ENCODE measurements at regions not wholly inside any gene's neighbourhood (a gene's known extent, or its start where the extent isn't known, plus 50 kb on each side); places are given as distances from the start of the nearest gene placed in this dataset.

DNA sequence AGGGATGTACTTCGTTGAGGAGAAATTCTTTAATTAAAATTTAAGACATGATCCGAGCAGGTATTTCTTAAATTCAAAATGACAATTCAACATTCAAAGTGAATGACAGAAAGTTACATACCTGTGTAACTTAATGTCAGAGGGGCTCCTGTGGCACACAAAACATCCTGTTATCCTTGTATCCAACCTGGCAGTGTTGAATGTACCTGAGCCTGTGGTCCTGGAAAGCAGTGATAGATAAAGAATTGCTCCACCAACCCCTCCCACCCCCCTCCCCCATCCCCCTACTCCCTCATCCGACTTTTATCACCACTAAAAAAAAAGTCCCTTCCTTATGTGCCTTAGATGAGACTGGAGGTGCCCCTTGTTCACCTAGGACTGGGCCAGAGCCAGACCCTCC, 119.4 kb upstream of the ADCY1 start:
- TF ChIP-seq, protein P1, sequence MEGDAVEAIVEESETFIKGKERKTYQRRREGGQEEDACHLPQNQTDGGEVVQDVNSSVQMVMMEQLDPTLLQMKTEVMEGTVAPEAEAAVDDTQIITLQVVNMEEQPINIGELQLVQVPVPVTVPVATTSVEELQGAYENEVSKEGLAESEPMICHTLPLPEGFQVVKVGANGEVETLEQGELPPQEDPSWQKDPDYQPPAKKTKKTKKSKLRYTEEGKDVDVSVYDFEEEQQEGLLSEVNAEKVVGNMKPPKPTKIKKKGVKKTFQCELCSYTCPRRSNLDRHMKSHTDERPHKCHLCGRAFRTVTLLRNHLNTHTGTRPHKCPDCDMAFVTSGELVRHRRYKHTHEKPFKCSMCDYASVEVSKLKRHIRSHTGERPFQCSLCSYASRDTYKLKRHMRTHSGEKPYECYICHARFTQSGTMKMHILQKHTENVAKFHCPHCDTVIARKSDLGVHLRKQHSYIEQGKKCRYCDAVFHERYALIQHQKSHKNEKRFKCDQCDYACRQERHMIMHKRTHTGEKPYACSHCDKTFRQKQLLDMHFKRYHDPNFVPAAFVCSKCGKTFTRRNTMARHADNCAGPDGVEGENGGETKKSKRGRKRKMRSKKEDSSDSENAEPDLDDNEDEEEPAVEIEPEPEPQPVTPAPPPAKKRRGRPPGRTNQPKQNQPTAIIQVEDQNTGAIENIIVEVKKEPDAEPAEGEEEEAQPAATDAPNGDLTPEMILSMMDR (IDR thresholded peaks at IDR 0.05), result no peak
- no peak for DNase-seq
- H3K4me3 Mint-ChIP-seq, result no peak overlapping the region
- H3K9me3 Mint-ChIP-seq, result no peaks in the 10 kb centered on the region
- no peak overlapping the region for H3K27ac Mint-ChIP-seq
- peaks cover 10% of the 10 kb centered on the region for H3K27me3 Mint-ChIP-seq (ENCODE audit: low read depth, poor library complexity)
- peaks cover 37% of the 10 kb centered on the region for H3K4me1 Mint-ChIP-seq
- no peaks in the 10 kb centered on the region for H3K36me3 Mint-ChIP-seq (ENCODE audit: low read depth)

DNA sequence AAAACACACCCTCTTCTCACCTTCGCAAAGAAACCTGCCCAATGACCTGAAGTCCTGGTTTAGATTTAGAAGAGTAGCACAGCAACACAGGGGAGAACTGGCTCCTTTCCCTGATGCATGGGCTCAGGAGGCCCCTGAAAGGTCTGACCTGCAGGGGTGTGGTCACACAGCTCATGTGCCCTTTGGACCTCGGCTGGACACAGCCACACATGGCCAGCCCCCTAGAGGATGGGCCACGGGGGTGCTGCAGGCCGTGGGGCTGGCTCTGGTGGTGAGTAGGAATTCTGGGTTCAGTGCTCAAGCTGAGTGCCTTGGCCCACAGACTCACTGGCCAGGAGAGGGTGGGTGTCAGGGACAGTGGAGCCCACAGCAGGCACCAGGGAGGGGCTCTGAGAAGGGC, 118.5 kb upstream of the ADCY1 start:
- H3K4me1 Mint-ChIP-seq, result peaks cover 37% of the 10 kb centered on the region
- no peak overlapping the region for H3K27ac Mint-ChIP-seq
- H3K36me3 Mint-ChIP-seq (ENCODE audit: low read depth), result no peaks in the 10 kb centered on the region
- H3K4me3 Mint-ChIP-seq, result no peak overlapping the region
- H3K27me3 Mint-ChIP-seq (ENCODE audit: low read depth, poor library complexity), result peaks cover 10% of the 10 kb centered on the region
- TF ChIP-seq, protein P1 (IDR thresholded peaks at IDR 0.05), result no peak
- no peak for DNase-seq
- no peaks in the 10 kb centered on the region for H3K9me3 Mint-ChIP-seq

DNA sequence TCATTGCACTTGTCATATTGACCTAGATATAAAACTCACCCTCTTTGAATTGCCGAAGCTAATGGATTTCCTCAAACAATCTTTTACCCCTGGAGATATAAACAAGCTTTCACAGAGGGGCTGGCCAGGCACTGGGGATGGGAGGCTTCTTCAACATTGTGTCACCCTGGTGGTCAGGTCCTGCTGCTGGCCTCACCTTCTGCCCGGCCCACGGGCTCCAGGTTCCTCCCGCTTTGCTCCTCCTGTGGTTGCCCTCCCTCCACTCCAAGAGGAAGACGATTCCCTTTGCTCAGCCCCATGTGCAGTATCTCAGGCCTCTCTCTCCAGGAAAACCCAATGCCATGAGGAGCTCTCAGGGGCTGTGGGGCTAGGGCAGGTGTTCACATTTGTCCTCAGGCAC, 118.1 kb upstream of the ADCY1 start:
- Mint-ChIP-seq H3K9me3 (no peaks in the 10 kb centered on the region), H3K4me3 (no peak overlapping the region), H3K27me3 (ENCODE audit: low read depth, poor library complexity) (peaks cover 10% of the 10 kb centered on the region), H3K36me3 (ENCODE audit: low read depth) (no peaks in the 10 kb centered on the region), H3K4me1 (peaks cover 34% of the 10 kb centered on the region), H3K27ac (no peak overlapping the region)
- TF ChIP-seq, protein P1 (IDR thresholded peaks at IDR 0.05), result no peak
- DNase-seq, result no peak

- no peak overlapping the region for H3K4me3 Mint-ChIP-seq
- peaks cover 10% of the 10 kb centered on the region for H3K27me3 Mint-ChIP-seq (ENCODE audit: low read depth, poor library complexity)
- no peak overlapping the region for H3K27ac Mint-ChIP-seq
- TF ChIP-seq, protein P1 (IDR thresholded peaks at IDR 0.05), result no peak
- DNase-seq, result no peak
- H3K36me3 Mint-ChIP-seq (ENCODE audit: low read depth), result no peaks in the 10 kb centered on the region
- peaks cover 29% of the 10 kb centered on the region for H3K4me1 Mint-ChIP-seq
- H3K9me3 Mint-ChIP-seq, result no peaks in the 10 kb centered on the region
Measured at GRCh38 chr7:45456747-45457524, 117.2 kb upstream of the ADCY1 start.

- Mint-ChIP-seq H3K27me3 (ENCODE audit: low read depth, poor library complexity) (peaks cover 10% of the 10 kb centered on the region), H3K27ac (no peak overlapping the region), H3K36me3 (ENCODE audit: low read depth) (no peaks in the 10 kb centered on the region), H3K4me3 (no peak overlapping the region), H3K9me3 (no peaks in the 10 kb centered on the region), H3K4me1 (peaks cover 29% of the 10 kb centered on the region)
- TF ChIP-seq, protein P1 (IDR thresholded peaks at IDR 0.05), result no peak
- no peak for DNase-seq
Measured at GRCh38 chr7:45457591-45457990, 116.6 kb upstream of the ADCY1 start.

DNA sequence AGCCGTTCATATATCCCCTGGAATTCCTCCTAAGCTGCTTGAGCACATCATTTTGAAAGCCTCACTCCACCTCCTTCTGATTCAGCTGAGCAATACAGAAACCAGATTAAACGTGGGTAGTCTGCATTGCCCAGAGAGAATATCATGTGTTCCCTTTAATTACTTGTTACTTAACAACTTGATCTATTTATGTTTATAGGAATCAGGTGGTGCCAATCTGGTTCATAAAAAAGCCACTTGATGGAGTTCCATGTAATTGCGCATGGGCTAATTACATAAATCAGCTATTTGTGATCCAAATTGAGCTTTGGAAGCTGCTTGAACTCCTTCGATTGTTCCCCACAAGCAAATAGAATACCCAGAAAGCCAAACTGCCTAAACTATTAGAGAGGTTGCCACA, 114.7 kb upstream of the ADCY1 start:
- peaks cover 29% of the 10 kb centered on the region for H3K4me1 Mint-ChIP-seq
- no peak for DNase-seq
- no peak overlapping the region for H3K27ac Mint-ChIP-seq
- no peak overlapping the region for H3K4me3 Mint-ChIP-seq
- TF ChIP-seq, protein P1 (IDR thresholded peaks at IDR 0.05), result no peak
- H3K9me3 Mint-ChIP-seq, result peaks cover 15% of the 10 kb centered on the region
- H3K36me3 Mint-ChIP-seq (ENCODE audit: low read depth), result no peaks in the 10 kb centered on the region
- peaks cover 4% of the 10 kb centered on the region for H3K27me3 Mint-ChIP-seq (ENCODE audit: low read depth, poor library complexity)

Measured in nephron progenitor cell (in vitro differentiated cells).